Pancreas (tissue), 10 donors: ENCODE measurements at regions not wholly inside any gene's neighbourhood (a gene's known extent, or its start where the extent isn't known, plus 50 kb on each side); places are given as distances from the start of the nearest gene placed in this dataset.

Experiments
- ATAC-seq, 4 donors: fragments of 200-7000 bp; cut with Tn5 transposase; one replicate each; pipeline versions ENCODE4 v1.8.0 to v1.9.1; 2020; ENCODE audit warnings: mild to moderate bottlenecking in 4 of 4, moderate library complexity in 4 of 4
- DNase-seq, 6 donors: peaks; one replicate each; pipeline ENCODE4 v3.0.0-alpha.2; 2020
- FAIRE-seq: peaks from 2 replicates; lab custom pipeline; 2012; peaks lifted over from hg19 to GRCh38; lab: Jason Lieb, UNC
- H3K27ac ChIP-seq, 4 donors: fragments of 200-600 bp; sonication (generic); 1 replicate in 3 of 4; 2 replicates in 1 of 4; pipeline versions ENCODE4 v1.5.0 to v1.8.0; 2020
- H3K27me3 ChIP-seq, 4 donors: fragments of 200-600 bp; one replicate each; pipeline ENCODE4 v1.8.0; 2021
- H3K36me3 ChIP-seq, 3 donors: fragments of 200-600 bp; sonication (generic) in 1 of 3; one replicate each; pipeline versions ENCODE4 v1.5.0 to v1.8.0; 2020 to 2021
- H3K4me1 ChIP-seq, 3 donors: fragments of 200-600 bp; one replicate each; pipeline ENCODE4 v1.8.0; 2021
- H3K4me3 ChIP-seq, 4 donors: fragments of 200-600 bp; sonication (generic) in 2 of 4; one replicate each; pipeline versions ENCODE4 v1.5.0 to v1.8.0; 2020 to 2021
- H3K9me3 ChIP-seq, 4 donors: fragments of 200-600 bp; one replicate each; pipeline ENCODE4 v1.8.0; 2021
- WGBS, 2 donors: extraction: QIAGEN DNeasy Blood & Tissue Kit; methylation state at CpG; one replicate each; pipeline ENCODE4 v1.1.7; 2013; 5-methylcytosine and 5-hydroxymethylcytosine counted together
- intact Hi-C, 3 donors: fragments of 100-400 bp; cut with DNase I; formaldehyde crosslinking; loops; one replicate each; pipeline versions ENCODE4 v1.11.1 to v1.14.2; 2022
- TF ChIP-seq, protein P1 (sequence below), 4 donors: fragments of 200-600 bp; sonication (generic) in 3 of 4; IDR thresholded peaks; one replicate each; pipeline versions ENCODE4 v1.5.0 to v1.8.0; 2021; ENCODE audit warnings: antibody characterized with exemption in 4 of 4
- donor health status: healthy with polysubstance abuse.
- donor health status: DM: no; HTN: no; CAD: no; lungs with moderate emphysema.
- donor health status: DM: no; HTN: no; CAD: no.
- donor health status: control.
- donor health status: control.
- donor health status: Bipolar disorder and iron deficiency.
- donor health status: DM: yes; HTN: yes; CAD: no.
- donor health status: DM: no; HTN: no; CAD: no.
- donor health status: DM: no; HTN: no; CAD: no.
- donor health status: DM: yes; HTN: yes; CAD: no.

DNA sequence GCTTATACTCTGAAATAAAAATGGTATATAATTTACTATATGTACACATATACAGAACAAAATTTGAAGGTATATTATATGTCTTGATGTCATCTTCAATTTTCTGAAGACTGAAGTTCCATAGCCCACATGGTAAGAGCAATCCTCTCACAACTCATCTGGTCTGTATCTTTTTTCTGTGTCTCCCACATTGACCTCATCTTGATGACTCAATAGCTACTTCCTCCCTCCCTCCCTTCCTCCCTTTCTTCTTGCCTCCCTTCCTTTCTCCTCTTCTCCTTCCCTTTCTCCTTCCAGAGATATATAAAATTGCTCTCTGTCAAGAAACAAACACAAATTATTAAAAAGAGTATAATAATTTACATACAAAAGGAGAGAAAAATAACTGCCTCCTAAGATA, 268.5 kb downstream of the SQOR start:
- FAIRE-seq = no peak
- H3K4me1 ChIP-seq = no peaks in the 10 kb centered on the region

DNA sequence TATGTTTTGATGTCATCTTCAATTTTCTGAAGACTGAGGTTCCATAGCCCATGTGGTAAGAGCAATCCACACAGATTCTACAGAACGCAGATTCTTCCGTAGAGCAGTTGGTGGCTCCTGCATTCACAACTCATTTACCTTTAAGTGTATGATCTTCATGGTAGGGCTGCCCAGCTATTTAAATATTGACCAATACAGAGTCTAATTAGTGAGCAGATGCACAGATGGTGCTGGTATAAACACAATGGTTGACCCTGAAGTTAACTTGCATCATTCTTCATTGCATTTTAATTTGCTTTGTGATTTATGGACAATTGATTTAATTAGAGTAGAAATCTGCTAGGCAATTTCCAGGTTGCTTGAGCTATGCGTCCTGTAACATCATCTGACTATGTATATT, 269.2 kb downstream of the SQOR start:
- Histone ChIP-seq H3K9me3 (no peaks in the 10 kb centered on the region), H3K27ac (no peak overlapping the region), H3K4me1 (no peaks in the 10 kb centered on the region), H3K36me3 (no peaks in the 10 kb centered on the region), H3K27me3 (no peaks in the 10 kb centered on the region), H3K4me3 (no peak overlapping the region)
- TF ChIP-seq, protein P1, sequence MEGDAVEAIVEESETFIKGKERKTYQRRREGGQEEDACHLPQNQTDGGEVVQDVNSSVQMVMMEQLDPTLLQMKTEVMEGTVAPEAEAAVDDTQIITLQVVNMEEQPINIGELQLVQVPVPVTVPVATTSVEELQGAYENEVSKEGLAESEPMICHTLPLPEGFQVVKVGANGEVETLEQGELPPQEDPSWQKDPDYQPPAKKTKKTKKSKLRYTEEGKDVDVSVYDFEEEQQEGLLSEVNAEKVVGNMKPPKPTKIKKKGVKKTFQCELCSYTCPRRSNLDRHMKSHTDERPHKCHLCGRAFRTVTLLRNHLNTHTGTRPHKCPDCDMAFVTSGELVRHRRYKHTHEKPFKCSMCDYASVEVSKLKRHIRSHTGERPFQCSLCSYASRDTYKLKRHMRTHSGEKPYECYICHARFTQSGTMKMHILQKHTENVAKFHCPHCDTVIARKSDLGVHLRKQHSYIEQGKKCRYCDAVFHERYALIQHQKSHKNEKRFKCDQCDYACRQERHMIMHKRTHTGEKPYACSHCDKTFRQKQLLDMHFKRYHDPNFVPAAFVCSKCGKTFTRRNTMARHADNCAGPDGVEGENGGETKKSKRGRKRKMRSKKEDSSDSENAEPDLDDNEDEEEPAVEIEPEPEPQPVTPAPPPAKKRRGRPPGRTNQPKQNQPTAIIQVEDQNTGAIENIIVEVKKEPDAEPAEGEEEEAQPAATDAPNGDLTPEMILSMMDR (IDR thresholded peaks at IDR 0.05) = no peak
- WGBS, 2 donors = 83 to 89% methylated on average over 3 of the region's 3 CpGs
- FAIRE-seq (no peak), ATAC-seq (no peak), DNase-seq (no peak)
- intact Hi-C loops = no loop called here

More for the DNA sequence above, 268.5 kb downstream of the SQOR start:
- TF ChIP-seq, protein P1 (IDR thresholded peaks at IDR 0.05) = no peak
- ATAC-seq (no peak), DNase-seq (no peak)
- intact Hi-C loops = no loop called here
- Histone ChIP-seq H3K36me3 (no peaks in the 10 kb centered on the region), H3K9me3 (no peaks in the 10 kb centered on the region), H3K4me3 (no peak overlapping the region), H3K27me3 (no peaks in the 10 kb centered on the region), H3K27ac (no peak overlapping the region)

DNA sequence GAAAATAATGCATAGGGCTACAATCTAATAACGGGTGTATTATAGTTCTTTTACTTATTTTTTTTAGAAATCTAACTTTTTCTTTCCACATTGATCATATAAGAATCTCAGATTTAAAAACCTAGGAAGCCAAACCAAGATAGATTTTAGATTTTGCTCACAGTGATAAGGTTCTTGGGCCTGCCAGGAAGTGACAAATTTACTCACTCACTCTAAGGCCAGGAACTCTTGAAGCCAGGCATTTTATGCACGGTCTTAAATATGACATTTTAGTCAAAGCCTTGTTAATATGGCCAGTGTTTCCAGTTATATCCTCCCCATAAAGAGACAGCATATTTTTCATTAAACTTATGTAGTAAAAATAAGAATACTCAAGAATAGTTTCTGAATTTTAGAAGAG, 271.4 kb downstream of the SQOR start:
- Histone ChIP-seq H3K9me3 (no peaks in the 10 kb centered on the region), H3K27ac (no peak overlapping the region), H3K4me3 (no peak overlapping the region), H3K27me3 (no peaks in the 10 kb centered on the region), H3K4me1 (no peaks in the 10 kb centered on the region), H3K36me3 (no peaks in the 10 kb centered on the region)
- DNase-seq = no peak
- FAIRE-seq = no peak
- ATAC-seq = no peak
- 73 to 80% methylated on average over 2 of the region's 2 CpGs for WGBS, 2 donors
- intact Hi-C loops = no loop called here
- TF ChIP-seq, protein P1 (IDR thresholded peaks at IDR 0.05) = no peak

DNA sequence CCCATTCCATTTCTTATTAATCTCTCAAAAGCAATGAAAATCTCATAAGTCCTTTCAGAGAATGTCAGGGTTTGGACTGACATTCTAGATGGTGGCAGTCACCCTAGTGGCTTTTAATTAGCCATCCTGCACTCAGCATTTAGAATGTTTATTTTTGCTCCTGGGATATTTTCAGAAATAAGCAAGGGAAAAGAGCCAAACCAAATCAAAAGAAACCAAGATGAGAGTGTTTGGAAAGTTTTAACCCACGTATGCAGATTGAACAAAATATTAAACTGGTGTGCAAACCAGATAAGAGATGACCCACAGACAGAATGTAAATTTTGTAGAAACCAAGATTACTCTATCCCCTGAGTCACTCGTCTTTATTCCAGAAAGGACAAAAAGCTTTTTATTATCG, 275.8 kb downstream of the SQOR start:
- TF ChIP-seq, protein P1 (IDR thresholded peaks at IDR 0.05) = no peak
- DNase-seq = no peak
- no peaks in the 10 kb centered on the region for H3K9me3 ChIP-seq
- H3K27ac ChIP-seq = no peak overlapping the region
- intact Hi-C loops = no loop called here
- H3K27me3 ChIP-seq = no peaks in the 10 kb centered on the region
- H3K4me1 ChIP-seq = no peaks in the 10 kb centered on the region
- no peaks in the 10 kb centered on the region for H3K36me3 ChIP-seq
- H3K4me3 ChIP-seq = no peak overlapping the region
- WGBS, 2 donors = 44 to 55% methylated on average over 3 of the region's 3 CpGs
- no peak for ATAC-seq
- no peak for FAIRE-seq

DNA sequence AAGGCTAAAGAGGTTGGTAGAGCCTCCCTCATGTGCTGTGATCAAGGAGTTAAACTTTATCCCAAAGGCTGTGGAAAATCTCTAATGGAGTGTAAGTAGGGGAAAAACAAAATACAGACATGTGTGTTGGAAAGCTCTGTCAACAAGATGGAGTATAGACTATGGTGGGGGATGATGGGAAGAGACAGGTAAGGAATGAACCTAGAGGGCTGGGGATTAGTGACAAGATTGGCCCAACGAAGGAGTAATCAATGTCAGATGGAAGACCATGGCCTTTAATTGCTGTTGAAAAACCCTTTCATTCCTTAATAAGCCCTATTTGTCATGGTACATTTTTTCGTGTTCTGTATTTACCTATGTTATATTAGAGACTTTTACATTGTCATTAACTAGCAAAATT, 278.6 kb downstream of the SQOR start:
- Histone ChIP-seq H3K4me1 (no peaks in the 10 kb centered on the region), H3K4me3 (no peak overlapping the region), H3K9me3 (no peaks in the 10 kb centered on the region), H3K36me3 (no peaks in the 10 kb centered on the region), H3K27ac (no peak overlapping the region), H3K27me3 (no peaks in the 10 kb centered on the region)
- WGBS, 2 donors = 58 to 62% methylated on average over 2 of the region's 2 CpGs
- FAIRE-seq = no peak
- DNase-seq = no peak
- TF ChIP-seq, protein P1 (IDR thresholded peaks at IDR 0.05) = no peak
- no peak for ATAC-seq
- intact Hi-C loops = no loop called here
